GM19372 (cell line): ENCODE measurements at regions not wholly inside any gene's neighbourhood (a gene's known extent, or its start where the extent isn't known, plus 50 kb on each side); places are given as distances from the start of the nearest gene placed in this dataset.
A peak's percentile ranks its signal among the peaks of the same experiment; 100 is the strongest.

ENCODE experiments used
- ATAC-seq: cut with Tn5 transposase; IDR thresholded peaks from one replicate; pipeline ENCODE4 v1.9.1; 2021; ENCODE audit warnings: mild to moderate bottlenecking, low read depth, moderate library complexity; ENCODE audit not compliant: unreplicated experiment

- ATAC-seq, result no peak
These were observed 288.3 kb downstream of the TRIB2 start for GRCh38 chr2:13005048-13005447.

- no peak for ATAC-seq
These were observed 289.1 kb downstream of the TRIB2 start for GRCh38 chr2:13005761-13006335.

GRCh38 chr2:13006426-13006825, 289.7 kb downstream of the TRIB2 start:
- ATAC-seq, result no peak

- peak; percentile 83 for ATAC-seq
These were observed 290.3 kb downstream of the TRIB2 start for GRCh38 chr2:13006829-13007717.

GRCh38 chr2:13009027-13009642, 292.4 kb downstream of the TRIB2 start:
- no peak for ATAC-seq

GRCh38 chr2:13010283-13010682, 293.5 kb downstream of the TRIB2 start:
- ATAC-seq, result no peak

GRCh38 chr2:13014783-13015182, 298.0 kb downstream of the TRIB2 start:
- no peak for ATAC-seq

GRCh38 chr2:13015532-13016320, 299.0 kb downstream of the TRIB2 start:
- no peak for ATAC-seq

- no peak for ATAC-seq
These were observed 301.8 kb downstream of the TRIB2 start for GRCh38 chr2:13018490-13018889.

GRCh38 chr2:13019781-13020180, 303.0 kb downstream of the TRIB2 start:
- no peak for ATAC-seq

- no peak for ATAC-seq
These were observed 303.7 kb downstream of the TRIB2 start for GRCh38 chr2:13020469-13020868.

- ATAC-seq, result no peak
These were observed 304.8 kb downstream of the TRIB2 start for GRCh38 chr2:13021470-13021957.

- no peak for ATAC-seq
These were observed 313.9 kb downstream of the TRIB2 start for GRCh38 chr2:13030606-13031005.

GRCh38 chr2:13034861-13035260, 318.1 kb downstream of the TRIB2 start:
- no peak for ATAC-seq

GRCh38 chr2:13035866-13036265, 319.1 kb downstream of the TRIB2 start:
- ATAC-seq, result no peak

- no peak for ATAC-seq
These were observed 323.3 kb downstream of the TRIB2 start for GRCh38 chr2:13040043-13040442.

- no peak for ATAC-seq
These were observed 329.9 kb downstream of the TRIB2 start for GRCh38 chr2:13046557-13047165.

- ATAC-seq, result no peak
These were observed 334.0 kb downstream of the TRIB2 start for GRCh38 chr2:13050764-13051163.

- no peak for ATAC-seq
These were observed 335.8 kb downstream of the TRIB2 start for GRCh38 chr2:13052547-13052946.

GRCh38 chr2:13056259-13056843, 339.6 kb downstream of the TRIB2 start:
- no peak for ATAC-seq
